ENCODE measurements at regions not wholly inside any gene's neighbourhood (a gene's known extent, or its start where the extent isn't known, plus 50 kb on each side); places are given as distances from the start of the nearest gene placed in this dataset.

DNA sequence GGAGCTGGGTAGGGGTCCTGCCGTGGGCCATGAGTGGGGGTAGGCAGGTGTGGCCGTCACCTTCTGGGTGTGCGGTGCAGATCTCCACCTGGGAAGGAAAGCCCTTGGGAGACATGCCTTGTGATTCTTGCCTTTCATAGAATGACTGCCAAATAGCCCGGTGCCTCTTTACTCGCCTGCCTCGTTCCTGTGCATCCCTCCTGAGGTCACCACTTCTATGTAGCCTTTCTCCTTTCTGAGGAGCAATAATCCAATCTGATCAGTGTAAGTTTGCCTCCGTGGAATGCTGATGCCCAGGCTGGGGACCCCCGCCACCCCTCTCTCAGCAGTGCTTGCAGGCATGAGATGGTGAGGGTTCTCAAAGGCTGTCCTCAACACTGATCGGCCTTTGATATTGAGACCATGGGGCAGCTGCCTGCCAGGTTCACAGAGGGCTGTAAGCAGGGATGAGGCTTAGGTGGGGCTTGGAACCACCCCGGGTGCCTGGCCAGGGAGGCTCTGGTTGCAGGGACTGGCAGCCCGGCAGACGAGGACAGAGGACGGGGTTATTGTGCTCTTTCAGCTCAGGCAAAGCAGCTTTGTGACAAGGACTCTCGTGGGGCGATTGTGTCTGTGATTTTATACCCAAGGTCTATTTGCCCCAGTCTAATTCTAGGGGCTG lies 86.1 kb upstream of the WNT7B start:
- Mint-ChIP-seq H3K27me3 (ENCODE audit: low read depth) (no peaks in the 10 kb centered on the region), H3K36me3 (ENCODE audit: low read depth) (peaks cover 6% of the 10 kb centered on the region), H3K9me3 (no peaks in the 10 kb centered on the region), H3K4me3 (no peak overlapping the region), H3K4me1 (ENCODE audit: low read depth) (peaks cover 21% of the 10 kb centered on the region), H3K27ac (no peak overlapping the region)
- DNase-seq (ENCODE audit: low spot score), result no peak

- Mint-ChIP-seq H3K4me1 (ENCODE audit: low read depth) (peaks cover 19% of the 10 kb centered on the region), H3K36me3 (ENCODE audit: low read depth) (peaks cover 6% of the 10 kb centered on the region), H3K4me3 (no peak overlapping the region), H3K27ac (no peak overlapping the region), H3K27me3 (ENCODE audit: low read depth) (no peaks in the 10 kb centered on the region), H3K9me3 (no peaks in the 10 kb centered on the region)
- no peak for DNase-seq (ENCODE audit: low spot score)
Observed at GRCh38 chr22:46063846-46064227, 86.5 kb upstream of the PPARA start.

DNA sequence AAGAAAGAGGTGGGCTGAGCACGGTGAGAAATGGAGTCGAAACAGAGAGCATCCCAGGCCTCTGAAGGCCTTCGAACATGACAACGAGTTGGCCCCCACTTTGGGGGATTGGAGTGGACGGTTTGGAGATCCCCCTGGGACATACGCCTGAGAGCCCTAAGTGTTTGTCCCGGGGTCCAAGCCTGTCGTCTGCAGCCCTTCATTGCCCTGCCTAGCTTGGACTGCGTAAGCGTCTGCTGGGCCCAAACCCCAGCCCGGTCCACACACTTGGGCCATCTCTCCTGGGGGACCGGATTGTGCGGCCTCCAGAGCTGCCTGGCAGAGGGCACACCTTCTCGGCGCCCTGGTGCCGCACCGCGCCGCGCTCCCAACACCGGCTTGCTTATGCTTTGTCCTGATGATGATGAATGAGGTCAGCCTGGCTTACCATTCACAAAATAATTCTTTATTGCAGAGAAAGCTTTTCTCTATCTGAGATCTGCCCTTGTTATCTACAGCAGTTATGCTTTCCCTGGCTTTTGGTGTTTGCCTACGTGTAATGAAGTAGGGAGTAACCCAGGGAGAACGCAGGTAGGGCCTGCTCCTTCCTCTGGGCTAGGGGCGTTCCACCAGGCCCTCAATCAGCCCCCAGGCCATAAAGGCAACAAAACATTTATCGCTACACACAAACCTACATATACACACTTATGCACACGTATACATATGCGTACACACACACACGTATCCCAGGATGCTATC lies 85.9 kb upstream of the PPARA start:
- H3K36me3 Mint-ChIP-seq (ENCODE audit: low read depth), result peaks cover 4% of the 10 kb centered on the region
- H3K4me3 Mint-ChIP-seq, result no peak overlapping the region
- no peak overlapping the region for H3K27ac Mint-ChIP-seq
- H3K4me1 Mint-ChIP-seq (ENCODE audit: low read depth), result peaks cover 22% of the 10 kb centered on the region
- H3K27me3 Mint-ChIP-seq (ENCODE audit: low read depth), result no peaks in the 10 kb centered on the region
- no peaks in the 10 kb centered on the region for H3K9me3 Mint-ChIP-seq
- no peak for DNase-seq (ENCODE audit: low spot score)

DNA sequence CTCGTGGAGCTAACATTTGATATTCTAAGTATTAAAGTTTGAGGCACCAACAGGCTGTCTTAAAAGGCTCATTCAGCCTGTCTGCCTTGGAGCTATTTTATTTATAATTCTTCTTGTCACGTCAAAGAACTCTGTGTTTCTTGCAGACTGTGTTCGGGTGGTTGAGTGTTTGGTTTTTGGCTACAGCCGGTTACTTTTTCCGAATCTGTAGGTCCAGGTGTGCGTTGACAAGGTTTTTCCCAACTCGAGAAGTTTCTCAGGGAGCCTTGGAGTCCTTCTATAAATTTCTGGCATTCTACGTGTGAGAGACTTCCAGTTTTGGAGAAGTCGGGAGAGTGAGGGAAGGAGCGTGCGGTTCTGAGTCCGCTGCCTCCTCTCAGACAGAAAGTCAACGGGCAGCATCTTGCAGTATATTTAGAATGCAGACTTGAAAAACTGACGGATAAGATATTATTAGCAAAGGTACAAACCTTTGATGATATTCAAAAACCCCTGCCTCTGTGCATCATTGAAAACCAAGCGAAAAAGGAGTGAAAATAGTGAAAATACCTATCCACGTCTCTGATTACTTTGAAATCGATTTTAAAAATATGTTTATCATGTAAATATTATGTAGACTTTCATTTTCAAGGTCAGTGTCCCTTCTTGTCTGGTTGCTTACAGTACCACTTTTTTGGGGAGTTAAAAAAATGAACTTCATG lies 85.2 kb upstream of the PPARA start:
- Mint-ChIP-seq H3K27ac (no peak overlapping the region), H3K27me3 (ENCODE audit: low read depth) (no peaks in the 10 kb centered on the region), H3K4me3 (no peak overlapping the region), H3K9me3 (no peaks in the 10 kb centered on the region), H3K36me3 (ENCODE audit: low read depth) (peaks cover 4% of the 10 kb centered on the region), H3K4me1 (ENCODE audit: low read depth) (peaks cover 25% of the 10 kb centered on the region)
- no peak for DNase-seq (ENCODE audit: low spot score)

GRCh38 chr22:46065691-46066454 lies 84.5 kb upstream of the PPARA start:
- H3K27ac Mint-ChIP-seq, result no peak overlapping the region
- H3K36me3 Mint-ChIP-seq (ENCODE audit: low read depth), result peaks cover 4% of the 10 kb centered on the region
- no peaks in the 10 kb centered on the region for H3K27me3 Mint-ChIP-seq (ENCODE audit: low read depth)
- H3K4me3 Mint-ChIP-seq, result no peak overlapping the region
- no peak for DNase-seq (ENCODE audit: low spot score)
- H3K4me1 Mint-ChIP-seq (ENCODE audit: low read depth), result peaks cover 25% of the 10 kb centered on the region
- no peaks in the 10 kb centered on the region for H3K9me3 Mint-ChIP-seq

DNA sequence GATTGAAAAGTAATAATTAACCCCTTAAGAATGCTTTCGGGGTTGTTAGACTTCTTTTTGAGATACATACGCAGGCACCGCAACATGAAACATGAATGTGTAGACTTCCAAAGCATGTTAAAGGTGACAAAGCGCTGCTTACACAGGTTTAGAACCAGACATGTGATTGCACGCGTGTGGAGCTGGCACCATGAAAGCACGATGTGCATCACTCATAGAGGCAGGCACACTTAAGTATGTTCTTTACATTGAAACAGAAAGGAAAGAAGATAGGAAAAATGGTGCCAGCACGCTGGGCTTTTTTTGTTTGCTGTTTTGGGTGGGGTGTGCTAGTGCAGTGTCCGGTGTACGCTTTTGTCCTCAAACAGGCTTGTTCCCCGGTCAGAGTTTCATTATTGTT lies 83.6 kb upstream of the PPARA start:
- Mint-ChIP-seq H3K9me3 (no peaks in the 10 kb centered on the region), H3K27ac (no peak overlapping the region), H3K36me3 (ENCODE audit: low read depth) (peaks cover 4% of the 10 kb centered on the region), H3K4me3 (no peak overlapping the region), H3K4me1 (ENCODE audit: low read depth) (peaks cover 25% of the 10 kb centered on the region), H3K27me3 (ENCODE audit: low read depth) (no peaks in the 10 kb centered on the region)
- DNase-seq (ENCODE audit: low spot score), result no peak

GRCh38 chr22:46067159-46068111 lies 82.9 kb upstream of the PPARA start:
- Mint-ChIP-seq H3K4me3 (no peak overlapping the region), H3K36me3 (ENCODE audit: low read depth) (peaks cover under 1% of the 10 kb centered on the region), H3K27ac (no peak overlapping the region), H3K4me1 (ENCODE audit: low read depth) (peaks cover 22% of the 10 kb centered on the region), H3K27me3 (ENCODE audit: low read depth) (no peaks in the 10 kb centered on the region), H3K9me3 (no peaks in the 10 kb centered on the region)
- DNase-seq (ENCODE audit: low spot score), result no peak

DNA sequence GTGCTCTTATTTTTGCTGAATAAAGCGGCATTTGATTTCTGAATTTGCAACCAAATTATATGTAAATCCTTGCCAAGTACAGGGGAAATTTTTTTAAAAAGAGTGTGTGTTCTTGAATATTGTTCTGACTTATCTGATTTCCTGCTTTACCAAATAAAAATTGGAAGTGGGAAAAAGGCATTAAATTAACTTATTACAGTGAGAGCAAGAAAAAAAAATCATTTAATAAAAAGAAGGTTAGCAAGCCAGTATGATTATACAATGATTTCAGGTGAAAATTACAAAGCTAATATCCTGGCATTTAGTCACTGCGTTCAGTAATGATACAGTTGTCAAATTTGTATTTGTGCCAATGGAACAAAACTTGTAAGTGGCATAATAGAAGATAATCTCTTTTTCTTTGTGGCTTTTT lies 82.1 kb upstream of the PPARA start:
- no peak for DNase-seq (ENCODE audit: low spot score)
- Mint-ChIP-seq H3K27ac (no peak overlapping the region), H3K4me1 (ENCODE audit: low read depth) (peaks cover 26% of the 10 kb centered on the region), H3K36me3 (ENCODE audit: low read depth) (peaks cover 3% of the 10 kb centered on the region), H3K4me3 (no peak overlapping the region), H3K9me3 (no peaks in the 10 kb centered on the region), H3K27me3 (ENCODE audit: low read depth) (no peaks in the 10 kb centered on the region)

- no peaks in the 10 kb centered on the region for H3K9me3 Mint-ChIP-seq
- H3K36me3 Mint-ChIP-seq (ENCODE audit: low read depth), result peaks cover 3% of the 10 kb centered on the region
- H3K4me1 Mint-ChIP-seq (ENCODE audit: low read depth), result peaks cover 27% of the 10 kb centered on the region
- H3K27ac Mint-ChIP-seq, result peak overlapping the region; percentile 91
- no peaks in the 10 kb centered on the region for H3K27me3 Mint-ChIP-seq (ENCODE audit: low read depth)
- DNase-seq (ENCODE audit: low spot score), result no peak
- H3K4me3 Mint-ChIP-seq, result peak overlapping the region; percentile 78
Observed at GRCh38 chr22:46068593-46069491, 81.5 kb upstream of the PPARA start.

GRCh38 chr22:46069521-46070214 lies 80.7 kb upstream of the PPARA start:
- H3K9me3 Mint-ChIP-seq, result no peaks in the 10 kb centered on the region
- H3K36me3 Mint-ChIP-seq (ENCODE audit: low read depth), result peaks cover 3% of the 10 kb centered on the region
- H3K4me1 Mint-ChIP-seq (ENCODE audit: low read depth), result peaks cover 28% of the 10 kb centered on the region
- H3K27ac Mint-ChIP-seq, result peak overlapping the region; percentile 91
- peak; percentile 49 for DNase-seq (ENCODE audit: low spot score)
- no peaks in the 10 kb centered on the region for H3K27me3 Mint-ChIP-seq (ENCODE audit: low read depth)
- peak overlapping the region; percentile 78 for H3K4me3 Mint-ChIP-seq

- H3K4me1 Mint-ChIP-seq (ENCODE audit: low read depth), result peaks cover 31% of the 10 kb centered on the region
- no peaks in the 10 kb centered on the region for H3K9me3 Mint-ChIP-seq
- no peaks in the 10 kb centered on the region for H3K27me3 Mint-ChIP-seq (ENCODE audit: low read depth)
- peak overlapping the region; percentile 78 for H3K4me3 Mint-ChIP-seq
- peak; percentile 30 for DNase-seq (ENCODE audit: low spot score)
- peaks cover 3% of the 10 kb centered on the region for H3K36me3 Mint-ChIP-seq (ENCODE audit: low read depth)
- peak overlapping the region; percentile 91 for H3K27ac Mint-ChIP-seq
Observed at GRCh38 chr22:46070215-46070802, 80.0 kb upstream of the PPARA start.

Data from T-helper 2 cell treated with Interferon-gamma antibody and Interleukin-4, amounts not matched to agents 5 μg/mL and 100 μg/mL, for 36 hours (primary cell).